Mucosa of rectum (tissue), 2 donors: ENCODE measurements at regions not wholly inside any gene's neighbourhood (a gene's known extent, or its start where the extent isn't known, plus 50 kb on each side); places are given as distances from the start of the nearest gene placed in this dataset.
"Not testable (repeated sequence)": the region's sequence is repeated elsewhere in the genome, so short reads cannot be mapped to it uniquely, and the experiment has no call there.

Source experiments
- H3K27ac ChIP-seq, 2 donors: one replicate each; pipeline ENCODE4 v1.7.0; 2013; ENCODE audit warnings: inconsistent platforms in 2 of 2, low read depth in 2 of 2, low read length in 2 of 2
- H3K27me3 ChIP-seq, 2 donors: one replicate each; pipeline ENCODE4 v1.7.0; 2013; ENCODE audit warnings: low read length in 2 of 2; ENCODE audit not compliant: control insufficient read depth in 2 of 2, insufficient read depth in 2 of 2
- H3K36me3 ChIP-seq, 2 donors: one replicate each; pipeline ENCODE4 v1.7.0; 2013; ENCODE audit warnings: low read length in 2 of 2; ENCODE audit not compliant: control insufficient read depth in 2 of 2, insufficient read depth in 2 of 2
- H3K4me1 ChIP-seq, 2 donors: one replicate each; pipeline ENCODE4 v1.7.0; 2013; ENCODE audit warnings: low read length in 2 of 2, mild to moderate bottlenecking in 1 of 2; ENCODE audit not compliant: control insufficient read depth in 2 of 2, insufficient read depth in 2 of 2
- H3K4me3 ChIP-seq, 2 donors: one replicate each; pipeline ENCODE4 v1.7.0; 2013; ENCODE audit warnings: low read length in 2 of 2
- H3K9ac ChIP-seq, 2 donors: one replicate each; pipeline ENCODE4 v1.7.0; 2013; ENCODE audit warnings: low read length in 2 of 2, low read depth in 1 of 2, mild to moderate bottlenecking in 1 of 2
- H3K9me3 ChIP-seq, 2 donors: one replicate each; pipeline ENCODE4 v1.7.0; 2013; ENCODE audit warnings: low read length in 2 of 2; ENCODE audit not compliant: control insufficient read depth in 2 of 2
- donor health status: healthy.
- donor health status: Normal muscosa, but diverticular disease.

DNA sequence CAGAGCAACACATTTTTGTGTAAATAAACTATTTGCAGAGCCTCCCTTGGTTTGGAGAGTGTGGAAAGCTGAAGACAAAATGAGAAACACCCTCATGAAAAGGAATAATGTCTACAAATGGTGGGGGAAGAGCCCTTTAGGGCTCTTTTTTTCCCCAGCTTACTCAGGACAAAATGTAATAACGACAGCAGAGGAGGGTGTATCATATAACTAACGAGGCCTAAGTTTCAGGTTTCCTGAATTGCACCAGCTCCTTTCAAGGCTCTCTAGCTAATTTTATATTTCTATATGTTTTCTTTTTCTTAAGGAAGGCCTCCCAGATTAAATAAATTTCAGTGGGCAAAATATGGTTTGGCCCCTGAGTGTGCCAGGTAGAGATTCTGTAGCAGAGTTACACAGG, 116.3 kb downstream of the FEM1C start:
- Histone ChIP-seq H3K36me3 (no peaks in the 10 kb centered on the region), H3K4me3 (no peak overlapping the region), H3K4me1 (peaks cover 8 to 33% of the 10 kb centered on the region in 2 donors), H3K9ac (no peak overlapping the region), H3K27me3 (no peaks in the 10 kb centered on the region), H3K27ac (peak overlapping the region in 1 of 2 donors; percentile 34), H3K9me3 (no peaks in the 10 kb centered on the region)

GRCh38 chr5:115424446-115424845, 120.1 kb downstream of the FEM1C start:
- H3K27ac ChIP-seq = peak overlapping the region in 1 of 2 donors; percentile 44
- no peak overlapping the region for H3K4me3 ChIP-seq
- H3K9ac ChIP-seq = no peak overlapping the region
- no peaks in the 10 kb centered on the region for H3K27me3 ChIP-seq
- no peaks in the 10 kb centered on the region for H3K9me3 ChIP-seq
- H3K4me1 ChIP-seq = peaks cover 8 to 37% of the 10 kb centered on the region in 2 donors
- H3K36me3 ChIP-seq = no peaks in the 10 kb centered on the region

DNA sequence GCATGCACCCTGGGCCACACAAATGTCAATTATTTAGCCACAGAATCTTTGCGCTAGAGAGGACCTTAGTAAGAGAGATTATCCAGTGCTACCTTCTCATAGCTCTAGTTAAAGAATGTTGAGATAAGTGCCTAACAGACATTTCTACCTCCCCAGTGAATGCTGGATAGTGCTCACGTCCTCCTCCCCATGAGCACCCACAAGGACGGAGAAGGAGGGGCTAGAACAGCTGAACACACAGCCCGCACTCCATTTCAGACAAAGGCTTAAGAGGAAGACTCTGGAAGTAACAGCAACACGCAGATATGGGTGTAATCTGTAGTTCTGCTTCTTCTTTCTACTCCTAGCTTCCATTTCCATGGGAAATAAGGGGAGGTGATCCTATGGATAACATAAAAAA, 120.5 kb downstream of the FEM1C start:
- H3K4me3 ChIP-seq = no peak overlapping the region
- no peak overlapping the region for H3K9ac ChIP-seq
- H3K27me3 ChIP-seq = no peaks in the 10 kb centered on the region
- peaks cover 8 to 41% of the 10 kb centered on the region in 2 donors for H3K4me1 ChIP-seq
- H3K36me3 ChIP-seq = no peaks in the 10 kb centered on the region
- H3K9me3 ChIP-seq = no peaks in the 10 kb centered on the region
- H3K27ac ChIP-seq = peak overlapping the region; percentile 44 to 61

DNA sequence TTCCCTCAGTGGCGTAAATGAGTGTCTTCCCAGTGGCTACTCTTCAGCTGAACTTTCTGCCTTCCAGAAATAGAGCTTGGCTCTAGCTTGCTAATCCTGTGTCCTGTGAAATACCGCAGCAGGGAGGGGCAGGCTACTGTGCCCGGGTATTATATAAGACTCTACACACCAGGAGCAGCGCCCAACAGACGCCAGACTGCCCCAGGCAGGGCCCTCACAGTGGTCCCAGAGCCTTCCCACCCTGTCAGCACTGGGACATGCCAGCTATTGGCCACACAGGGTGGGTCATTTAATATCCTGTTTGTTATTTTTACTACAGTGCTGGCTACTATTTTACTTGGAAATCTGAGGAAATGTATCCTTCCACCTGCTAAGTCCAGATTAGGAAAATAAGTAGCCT, 121.0 kb downstream of the FEM1C start:
- no peaks in the 10 kb centered on the region for H3K9me3 ChIP-seq
- no peak overlapping the region for H3K4me3 ChIP-seq
- H3K27ac ChIP-seq = peak overlapping the region; percentile 44 to 61
- H3K9ac ChIP-seq = peak overlapping the region in 1 of 2 donors; percentile 23
- H3K4me1 ChIP-seq = peaks cover 8 to 42% of the 10 kb centered on the region in 2 donors
- no peaks in the 10 kb centered on the region for H3K27me3 ChIP-seq
- H3K36me3 ChIP-seq = no peaks in the 10 kb centered on the region

DNA sequence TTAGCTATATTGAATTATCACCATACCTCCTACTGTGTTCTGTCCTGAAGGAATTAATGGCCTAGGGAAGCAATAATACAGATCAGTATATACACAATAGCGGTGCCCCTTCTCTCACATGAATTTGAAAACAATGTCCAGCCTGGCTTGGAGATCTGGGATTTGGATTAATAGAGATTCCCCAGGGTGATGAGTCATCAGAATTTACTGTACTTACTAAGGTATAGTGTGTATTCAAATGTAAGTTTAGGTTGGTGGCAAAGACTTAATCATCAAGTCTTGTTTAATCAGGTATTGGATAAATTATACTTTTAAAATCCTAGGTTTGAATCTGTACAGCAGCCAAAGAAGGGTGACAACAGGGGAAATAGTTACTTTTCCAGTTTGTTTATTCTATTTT, 121.5 kb downstream of the FEM1C start:
- Histone ChIP-seq H3K9me3 (no peaks in the 10 kb centered on the region), H3K27ac (peak overlapping the region; percentile 44 to 61), H3K4me1 (peaks cover 12 to 42% of the 10 kb centered on the region in 2 donors), H3K4me3 (no peak overlapping the region), H3K9ac (peak overlapping the region in 1 of 2 donors; percentile 23), H3K36me3 (no peaks in the 10 kb centered on the region), H3K27me3 (no peaks in the 10 kb centered on the region)

GRCh38 chr5:115420812-115421211, 123.8 kb downstream of the FEM1C start:
- H3K9me3 ChIP-seq, H3K4me3 ChIP-seq: not testable (repeated sequence)
- H3K4me1 ChIP-seq = peaks cover 22 to 44% of the 10 kb centered on the region in 2 donors

DNA sequence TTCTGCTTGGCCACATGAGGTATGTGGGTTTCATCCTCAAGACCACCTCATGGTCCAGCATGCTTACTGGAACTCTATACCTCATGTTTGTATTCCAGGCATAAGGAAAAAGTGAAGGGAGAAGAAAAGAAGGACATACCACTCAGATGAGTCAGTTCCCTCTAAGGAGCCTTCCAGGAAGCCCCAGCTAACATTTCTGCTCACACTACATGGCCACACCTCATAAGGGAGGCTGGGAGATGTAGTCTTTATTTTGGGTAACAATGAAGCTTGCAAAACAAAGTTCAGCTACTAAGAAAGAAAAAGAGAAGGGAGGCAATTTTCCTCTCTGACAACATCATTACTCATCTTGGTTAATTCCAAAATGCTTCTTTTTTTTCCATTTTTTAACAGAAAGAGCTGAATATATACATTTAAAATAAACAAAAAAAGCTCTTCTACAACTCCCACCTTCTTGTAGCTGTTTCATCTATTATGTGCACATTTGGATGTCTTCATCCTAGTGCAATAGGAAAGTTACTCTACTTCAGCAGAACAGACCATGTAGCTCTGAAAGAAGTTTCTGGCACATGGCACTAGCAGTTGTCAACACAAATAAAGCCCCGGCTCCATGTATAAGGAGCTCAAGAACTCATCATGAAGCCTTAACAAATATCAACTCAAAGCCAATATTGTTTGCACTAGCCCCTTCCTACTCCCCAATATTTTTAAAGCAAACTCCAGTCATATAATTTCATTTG, 123.6 kb upstream of the CCDC112 start:
- no peaks in the 10 kb centered on the region for H3K27me3 ChIP-seq
- peaks cover 27 to 46% of the 10 kb centered on the region in 2 donors for H3K4me1 ChIP-seq
- H3K9me3 ChIP-seq = no peaks in the 10 kb centered on the region
- H3K36me3 ChIP-seq = no peaks in the 10 kb centered on the region
- H3K4me3 ChIP-seq = no peak overlapping the region
- no peak overlapping the region for H3K9ac ChIP-seq
- peak overlapping the region; percentile 58 to 72 for H3K27ac ChIP-seq

More at GRCh38 chr5:115420812-115421211, 123.8 kb downstream of the FEM1C start:
- not testable (repeated sequence) for H3K36me3 ChIP-seq, H3K27ac ChIP-seq, H3K27me3 ChIP-seq, H3K9ac ChIP-seq

DNA sequence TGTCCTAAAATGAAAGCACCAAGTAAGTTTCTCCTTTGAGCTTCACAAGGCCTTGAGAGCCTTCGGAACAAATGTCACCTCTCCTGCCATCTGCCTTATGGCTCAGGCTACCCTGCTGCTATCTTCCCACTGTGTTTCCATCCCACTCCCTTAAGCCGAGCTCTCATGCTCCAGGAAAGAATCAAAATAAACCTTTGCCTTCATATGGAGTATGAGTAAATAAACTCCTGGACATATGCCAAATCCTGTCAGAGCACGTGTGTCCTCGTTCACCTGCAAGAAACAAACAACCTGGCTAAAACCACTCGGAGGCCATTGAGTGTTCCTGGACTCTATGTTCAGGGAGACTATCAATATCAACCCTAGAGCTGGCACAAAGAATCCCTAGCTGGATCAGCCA, 122.3 kb upstream of the CCDC112 start:
- Histone ChIP-seq H3K27me3 (no peaks in the 10 kb centered on the region), H3K9ac (no peak overlapping the region), H3K9me3 (no peaks in the 10 kb centered on the region), H3K27ac (peak overlapping the region; percentile 55 to 72), H3K36me3 (no peaks in the 10 kb centered on the region), H3K4me1 (peaks cover 30 to 58% of the 10 kb centered on the region in 2 donors), H3K4me3 (peak overlapping the region in 1 of 2 donors; percentile 14)

- no peaks in the 10 kb centered on the region for H3K9me3 ChIP-seq
- no peak overlapping the region for H3K9ac ChIP-seq
- no peaks in the 10 kb centered on the region for H3K36me3 ChIP-seq
- peaks cover 25 to 45% of the 10 kb centered on the region in 2 donors for H3K4me1 ChIP-seq
- H3K4me3 ChIP-seq = no peak overlapping the region
- no peak overlapping the region for H3K27ac ChIP-seq
- H3K27me3 ChIP-seq = no peaks in the 10 kb centered on the region
Measured at GRCh38 chr5:115417076-115417475, 120.6 kb upstream of the CCDC112 start.

DNA sequence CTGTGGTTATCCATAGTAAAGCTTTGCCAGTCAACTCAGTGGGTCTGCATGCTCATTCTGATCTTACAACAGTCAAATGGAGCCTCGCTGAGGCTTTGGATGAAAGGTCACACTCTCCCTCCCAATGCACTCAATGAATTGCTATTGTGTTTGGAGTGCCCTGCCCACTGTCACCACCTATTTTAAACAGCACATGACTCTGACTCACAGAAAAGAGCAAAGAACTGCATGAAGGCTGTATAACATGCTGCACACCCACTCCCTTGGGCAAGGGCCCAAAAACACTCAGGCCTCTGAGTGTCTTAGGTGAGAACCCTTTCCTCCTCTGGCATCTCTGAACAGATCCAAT, 118.7 kb upstream of the CCDC112 start:
- Histone ChIP-seq H3K4me1 (peaks cover 25 to 45% of the 10 kb centered on the region in 2 donors), H3K4me3 (peak overlapping the region; percentile 14 to 34), H3K36me3 (no peaks in the 10 kb centered on the region), H3K9me3 (no peaks in the 10 kb centered on the region), H3K27ac (peak overlapping the region; percentile 92 to 96), H3K27me3 (no peaks in the 10 kb centered on the region), H3K9ac (peak overlapping the region in 1 of 2 donors; percentile 66)
